ENCODE measurements at regions not wholly inside any gene's neighbourhood (a gene's known extent, or its start where the extent isn't known, plus 50 kb on each side); places are given as distances from the start of the nearest gene placed in this dataset.

DNA sequence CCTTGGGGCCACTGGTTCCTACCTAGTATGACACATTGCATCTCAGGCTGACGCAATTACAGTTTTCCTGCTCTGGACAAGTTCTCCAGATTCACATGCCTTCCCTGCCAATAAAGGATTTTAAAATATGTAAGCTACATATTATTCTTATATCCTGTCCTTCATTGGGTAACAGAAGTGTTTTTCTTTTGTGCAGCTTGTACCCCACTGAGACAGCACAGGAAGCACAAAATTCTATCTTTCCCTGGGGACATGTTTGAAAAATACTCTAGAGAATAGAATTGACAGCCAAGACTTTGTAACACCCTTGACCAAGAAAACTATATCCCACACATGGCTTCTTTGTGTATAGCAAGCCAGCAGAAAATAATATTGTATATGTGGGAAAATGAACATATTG lies 456.8 kb downstream of the MAFB start:
- Histone ChIP-seq H3K79me2 (ENCODE audit: low read depth) (no peaks in the 10 kb centered on the region), H3K9me2 (ENCODE audit: insufficient read depth) (no peaks in the 10 kb centered on the region), H2AFZ (no peak overlapping the region), H3K27ac (no peak overlapping the region), H3K4me3 (no peak overlapping the region), H3K36me3 (ENCODE audit: low read depth) (no peaks in the 10 kb centered on the region), H3K4me1 (replicated peaks; ENCODE audit: insufficient read depth) (no peaks in the 10 kb centered on the region), H3K27me3 (ENCODE audit: insufficient read depth, low read depth) (peaks cover 31% of the 10 kb centered on the region), H3K9me3 (ENCODE audit: insufficient read depth, low read depth) (no peaks in the 10 kb centered on the region), H4K20me1 (ENCODE audit: insufficient read depth) (0 out of 2 replicates have a peak, but pooled peaks cover 6% of the 10 kb centered on the region), H3F3A (ENCODE audit: insufficient read depth, low read depth) (no peaks in the 10 kb centered on the region), H3K4me2 (no peak overlapping the region)
- BruUV-seq (replicated peaks), result no TSS peak
- DNase-seq, result no peak
- TF ChIP-seq, protein P1, sequence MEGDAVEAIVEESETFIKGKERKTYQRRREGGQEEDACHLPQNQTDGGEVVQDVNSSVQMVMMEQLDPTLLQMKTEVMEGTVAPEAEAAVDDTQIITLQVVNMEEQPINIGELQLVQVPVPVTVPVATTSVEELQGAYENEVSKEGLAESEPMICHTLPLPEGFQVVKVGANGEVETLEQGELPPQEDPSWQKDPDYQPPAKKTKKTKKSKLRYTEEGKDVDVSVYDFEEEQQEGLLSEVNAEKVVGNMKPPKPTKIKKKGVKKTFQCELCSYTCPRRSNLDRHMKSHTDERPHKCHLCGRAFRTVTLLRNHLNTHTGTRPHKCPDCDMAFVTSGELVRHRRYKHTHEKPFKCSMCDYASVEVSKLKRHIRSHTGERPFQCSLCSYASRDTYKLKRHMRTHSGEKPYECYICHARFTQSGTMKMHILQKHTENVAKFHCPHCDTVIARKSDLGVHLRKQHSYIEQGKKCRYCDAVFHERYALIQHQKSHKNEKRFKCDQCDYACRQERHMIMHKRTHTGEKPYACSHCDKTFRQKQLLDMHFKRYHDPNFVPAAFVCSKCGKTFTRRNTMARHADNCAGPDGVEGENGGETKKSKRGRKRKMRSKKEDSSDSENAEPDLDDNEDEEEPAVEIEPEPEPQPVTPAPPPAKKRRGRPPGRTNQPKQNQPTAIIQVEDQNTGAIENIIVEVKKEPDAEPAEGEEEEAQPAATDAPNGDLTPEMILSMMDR (conservative IDR thresholded peaks at IDR 0.05), result no peak
- no peak for TF ChIP-seq EZH2 (IDR thresholded peaks at IDR 0.05; ENCODE audit: low read depth)
- intact Hi-C loops (cut with micrococcal nuclease; ENCODE audit: unreplicated experiment), result no loop called here
- CTCF ChIA-PET, result no interaction called here
- POLR2A ChIA-PET (ENCODE audit: unreplicated experiment), result no interaction called here

DNA sequence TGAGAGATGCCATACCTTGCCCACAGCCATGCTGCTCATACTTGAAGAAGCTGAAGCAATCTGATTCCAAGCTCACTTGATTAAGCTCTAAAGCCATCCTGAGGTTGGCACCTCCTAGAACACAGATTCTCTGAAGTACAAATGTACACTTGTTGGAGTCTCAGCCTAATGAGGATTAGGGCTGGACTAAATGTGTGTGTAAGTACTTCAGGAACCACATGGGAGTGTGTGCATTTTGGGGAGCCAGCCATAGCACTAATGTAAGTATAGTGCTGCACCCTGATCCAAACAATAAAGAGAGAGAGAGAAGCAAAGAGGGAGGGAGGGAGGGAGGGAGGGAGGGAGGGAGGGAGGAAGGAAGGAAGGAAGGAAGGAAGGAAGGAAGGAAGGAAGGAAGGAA lies 458.6 kb downstream of the MAFB start:
- TF ChIP-seq, protein P1 (conservative IDR thresholded peaks at IDR 0.05), result no peak
- no peak for TF ChIP-seq EZH2 (IDR thresholded peaks at IDR 0.05; ENCODE audit: low read depth)
- no peak for DNase-seq
- H3K4me3 ChIP-seq, result no peak overlapping the region
- 0 out of 2 replicates have a peak, but pooled peaks cover 6% of the 10 kb centered on the region for H4K20me1 ChIP-seq (ENCODE audit: insufficient read depth)
- H3K4me1 ChIP-seq (replicated peaks; ENCODE audit: insufficient read depth), result no peaks in the 10 kb centered on the region
- no peaks in the 10 kb centered on the region for H3F3A ChIP-seq (ENCODE audit: insufficient read depth, low read depth)
- no peaks in the 10 kb centered on the region for H3K9me3 ChIP-seq (ENCODE audit: insufficient read depth, low read depth)
- H3K9me2 ChIP-seq (ENCODE audit: insufficient read depth), result no peaks in the 10 kb centered on the region
- no peak overlapping the region for H3K4me2 ChIP-seq
- no peak overlapping the region for H3K27ac ChIP-seq
- ChIA-PET POLR2A (ENCODE audit: unreplicated experiment) (no interaction called here), CTCF (no interaction called here)
- H3K36me3 ChIP-seq (ENCODE audit: low read depth), result no peaks in the 10 kb centered on the region
- no peaks in the 10 kb centered on the region for H3K79me2 ChIP-seq (ENCODE audit: low read depth)
- no peak overlapping the region for H2AFZ ChIP-seq
- intact Hi-C loops (cut with micrococcal nuclease; ENCODE audit: unreplicated experiment), result no loop called here
- H3K27me3 ChIP-seq (ENCODE audit: insufficient read depth, low read depth), result peaks cover 17% of the 10 kb centered on the region; the same call in 1 of the 2 replicates
- BruUV-seq (replicated peaks), result no TSS peak

DNA sequence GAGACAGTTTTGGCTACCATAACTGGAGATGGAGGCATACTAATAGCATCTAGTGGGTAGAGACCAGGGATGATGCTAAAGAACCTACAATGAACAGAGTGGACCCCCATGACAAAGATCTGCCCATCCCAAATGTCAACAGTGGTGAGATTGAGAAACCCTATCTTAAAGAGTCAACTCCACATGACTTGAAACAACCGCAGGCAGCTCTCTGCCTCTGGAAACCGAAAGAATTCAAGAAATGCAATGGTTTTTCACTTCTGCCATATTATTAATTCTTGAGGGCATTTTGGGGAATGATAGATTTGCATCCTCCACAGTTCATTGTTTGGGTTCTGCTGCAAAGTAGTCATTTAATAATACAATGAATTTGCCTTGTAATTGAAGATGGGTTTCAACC lies 463.4 kb downstream of the MAFB start:
- H4K20me1 ChIP-seq (ENCODE audit: insufficient read depth), result peaks cover 6% of the 10 kb centered on the region; the same call in 1 of the 2 replicates
- no peak overlapping the region for H3K4me3 ChIP-seq
- POLR2A ChIA-PET (ENCODE audit: unreplicated experiment), result no interaction called here
- intact Hi-C loops (cut with micrococcal nuclease; ENCODE audit: unreplicated experiment), result no loop called here
- H3K4me1 ChIP-seq (replicated peaks; ENCODE audit: insufficient read depth), result no peaks in the 10 kb centered on the region
- CTCF ChIA-PET, result no interaction called here
- peaks cover under 1% of the 10 kb centered on the region; the same call in 1 of the 2 replicates for H3K27me3 ChIP-seq (ENCODE audit: insufficient read depth, low read depth)
- BruUV-seq (replicated peaks), result no TSS peak
- no peaks in the 10 kb centered on the region for H3K9me2 ChIP-seq (ENCODE audit: insufficient read depth)
- H3K27ac ChIP-seq, result no peak overlapping the region
- no peak for DNase-seq
- H3K9me3 ChIP-seq (ENCODE audit: insufficient read depth, low read depth), result no peaks in the 10 kb centered on the region
- H3K4me2 ChIP-seq, result no peak overlapping the region
- no peaks in the 10 kb centered on the region for H3F3A ChIP-seq (ENCODE audit: insufficient read depth, low read depth)
- TF ChIP-seq EZH2 (IDR thresholded peaks at IDR 0.05; ENCODE audit: low read depth), result no peak
- TF ChIP-seq, protein P1 (conservative IDR thresholded peaks at IDR 0.05), result no peak
- H2AFZ ChIP-seq, result no peak overlapping the region
- H3K36me3 ChIP-seq (ENCODE audit: low read depth), result no peaks in the 10 kb centered on the region
- H3K79me2 ChIP-seq (ENCODE audit: low read depth), result no peaks in the 10 kb centered on the region
